ENCODE measurements at regions not wholly inside any gene's neighbourhood (a gene's known extent, or its start where the extent isn't known, plus 50 kb on each side); places are given as distances from the start of the nearest gene placed in this dataset.
A peak's percentile ranks its signal among the peaks of the same experiment; 100 is the strongest.

DNA sequence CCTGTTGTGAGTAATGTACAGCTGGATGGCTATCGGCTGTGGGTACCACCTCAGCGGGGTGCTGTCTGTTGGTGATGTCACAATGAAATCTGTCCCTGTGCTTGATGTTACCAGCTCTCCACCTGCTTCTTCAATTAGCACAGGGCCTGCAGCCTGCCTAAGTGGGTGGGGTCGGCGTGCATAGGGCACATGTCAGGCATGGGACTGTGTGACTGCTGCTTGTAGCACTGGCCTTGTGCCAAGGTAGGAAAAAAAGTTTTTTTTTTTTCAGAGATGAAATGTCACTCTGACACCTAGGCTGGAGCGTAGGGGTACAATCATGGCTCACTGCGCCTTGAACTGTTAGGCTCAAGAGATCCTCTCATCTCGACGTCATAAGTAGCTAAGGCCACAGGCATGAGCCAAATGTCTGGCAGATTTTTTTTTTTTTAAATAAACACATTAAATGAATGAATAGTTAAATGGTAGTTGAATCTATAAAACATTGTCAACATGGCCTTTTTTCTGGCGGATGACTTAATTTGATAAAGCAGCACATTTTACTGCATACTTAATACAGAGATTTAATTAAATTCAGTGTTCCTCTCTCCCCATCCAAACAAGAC, 222.5 kb downstream of the NXNL2 start:
- dilution Hi-C loops (cut with HindIII; ENCODE audit: low sequenced_read_pairs, unreplicated experiment) (no loop called here), in situ Hi-C loops (cut with MboI; ENCODE audit: low sequenced_read_pairs) (no loop called here), intact Hi-C loops (cut with micrococcal nuclease) (no loop called here)
- ChIA-PET POLR2A (ENCODE audit: unreplicated experiment) (no interaction called here), CTCF (no interaction called here)
- no peak overlapping the region for H3K23ac ChIP-seq (ENCODE audit: low read depth, low read length)
- no peak for ATAC-seq (ENCODE audit: low read depth)
- BruUV-seq (replicated peaks): no TSS peak
- H3K9ac ChIP-seq (ENCODE audit: low read depth, low read length): no peak overlapping the region
- no peaks in the 10 kb centered on the region for H3K79me1 ChIP-seq (ENCODE audit: low read depth in 1 of 2, low read length in 2 of 2)
- H2BK5ac ChIP-seq (ENCODE audit: low read depth, low read length, poor library complexity, severe bottlenecking): no peak overlapping the region
- H3K36me3 ChIP-seq (ENCODE audit: control insufficient read depth, insufficient read depth, low read length): no peaks in the 10 kb centered on the region
- H3K4me2 ChIP-seq (ENCODE audit: low read depth, low read length): no peak overlapping the region
- no peak overlapping the region for H4K5ac ChIP-seq (ENCODE audit: low read depth, low read length)
- peaks cover 6% of the 10 kb centered on the region; the same call in 1 of the 2 replicates for H3K9me1 ChIP-seq (ENCODE audit: insufficient read depth, low read length)
- H3K4ac ChIP-seq (ENCODE audit: low read depth, low read length): no peak overlapping the region
- H3K4me1 ChIP-seq (ENCODE audit: control insufficient read depth, insufficient read depth, low read length): peaks cover 10% of the 10 kb centered on the region
- H2AFZ ChIP-seq (replicated peaks; ENCODE audit: low read length, poor library complexity): no peak overlapping the region
- DNase-seq: peak; percentile 22
- TF ChIP-seq MAZ (IDR thresholded peaks at IDR 0.05; ENCODE audit: borderline replicate concordance, low read depth, low read length) (no peak), RFX5 (IDR thresholded peaks at IDR 0.05; ENCODE audit: low read depth, low read length) (no peak), FOS (IDR thresholded peaks at IDR 0.05; ENCODE audit: low read depth, low read length) (no peak), MAFK (IDR thresholded peaks at IDR 0.05; ENCODE audit: low read depth, low read length) (no peak), SMC3 (IDR thresholded peaks at IDR 0.05; ENCODE audit: low read depth, low read length) (no peak), MXI1 (IDR thresholded peaks at IDR 0.05; ENCODE audit: borderline replicate concordance, low read depth, low read length) (no peak)
- H4K8ac ChIP-seq (ENCODE audit: low read depth in 2 of 2, low read length in 2 of 2): no peak overlapping the region
- no peak overlapping the region for H2BK120ac ChIP-seq (ENCODE audit: low read depth, low read length)
- WGBS, 2 experiments (ENCODE audit: extremely low coverage in 2 of 2, insufficient read length in 1 of 2): 87% methylated on average over 3 of the region's 9 CpGs; no CpG with 5 or more reads in 1 of the 2 experiments
- no peak overlapping the region for H3K27ac ChIP-seq (ENCODE audit: insufficient read depth, low read length)
- no peak overlapping the region for H2AK9ac ChIP-seq (replicated peaks; ENCODE audit: low read depth, low read length, poor library complexity)
- H3K4me3 ChIP-seq (ENCODE audit: insufficient read depth, low read depth, low read length): no peak overlapping the region
- no peak overlapping the region for H3K56ac ChIP-seq (ENCODE audit: extremely low read depth, insufficient read depth, low read length)
- H3K14ac ChIP-seq (replicated peaks; ENCODE audit: low read depth, low read length): no peak overlapping the region
- H3K9me3 ChIP-seq (ENCODE audit: control insufficient read depth, insufficient read depth, low read length): no peaks in the 10 kb centered on the region
- H2AK5ac ChIP-seq (ENCODE audit: low read depth, low read length): peak overlapping the region; percentile 8; the same call in 1 of the 2 replicates
- H2BK20ac ChIP-seq (ENCODE audit: low read depth, low read length): no peak overlapping the region
- H2BK15ac ChIP-seq (ENCODE audit: low read depth, low read length): no peak overlapping the region
- H4K20me1 ChIP-seq (ENCODE audit: insufficient read depth, low read length): no peaks in the 10 kb centered on the region
- H3K18ac ChIP-seq (ENCODE audit: low read depth, low read length): no peak overlapping the region
- no peak overlapping the region for H4K91ac ChIP-seq (ENCODE audit: insufficient read depth, low read depth, low read length)
- H3K27me3 ChIP-seq (ENCODE audit: control insufficient read depth, insufficient read depth, low read length): no peaks in the 10 kb centered on the region

Data from IMR-90 (cell line).